CD14-positive monocyte (primary cell): ENCODE measurements at regions not wholly inside any gene's neighbourhood (a gene's known extent, or its start where the extent isn't known, plus 50 kb on each side); places are given as distances from the start of the nearest gene placed in this dataset.

ENCODE experiments used
- DNase-seq, 3 donors: peaks; one replicate each; pipeline ENCODE4 v3.0.0-alpha.2; 2011 to 2022
- H2AFZ ChIP-seq: 2 replicates; pipeline ENCODE4 v1.6.0; 2012; ENCODE audit warnings: mild to moderate bottlenecking, low read depth, low read length, inconsistent platforms; ENCODE audit not compliant: insufficient read depth, poor library complexity, severe bottlenecking
- H3K27ac ChIP-seq, 2 donors: 1 replicate in 1 of 2; 2 replicates in 1 of 2; pipeline ENCODE4 v1.5.1; 2012 to 2013; ENCODE audit warnings: low read length in 2 of 2, control low read depth in 1 of 2, inconsistent platforms in 1 of 2, low read depth in 1 of 2, mild to moderate bottlenecking in 1 of 2
- H3K27me3 ChIP-seq, 2 donors: one replicate each; pipeline versions ENCODE4 v1.6.0 to v1.6.1; 2011 to 2013; ENCODE audit warnings: low read length in 2 of 2; ENCODE audit not compliant: control insufficient read depth in 2 of 2, insufficient read depth in 2 of 2
- H3K36me3 ChIP-seq, 2 donors: replicated peaks in 1 of 2; 1 replicate in 1 of 2; 2 replicates in 1 of 2; pipeline versions ENCODE4 v1.5.1 to v1.6.1; 2012 to 2013; ENCODE audit warnings: low read length in 2 of 2, control low read depth in 1 of 2, inconsistent platforms in 1 of 2, mild to moderate bottlenecking in 1 of 2; ENCODE audit not compliant: insufficient read depth in 2 of 2, control insufficient read depth in 1 of 2
- H3K4me1 ChIP-seq, 2 donors: 1 replicate in 1 of 2; 2 replicates in 1 of 2; pipeline versions ENCODE4 v1.5.1 to v1.6.1; 2012 to 2013; ENCODE audit warnings: low read length in 2 of 2, control low read depth in 1 of 2, inconsistent platforms in 1 of 2, mild to moderate bottlenecking in 1 of 2, moderate library complexity in 1 of 2; ENCODE audit not compliant: insufficient read depth in 2 of 2, control insufficient read depth in 1 of 2
- H3K4me2 ChIP-seq: replicated peaks from 2 replicates; pipeline ENCODE3; 2012; ENCODE audit warnings: low read length, moderate library complexity, mild to moderate bottlenecking; ENCODE audit not compliant: poor library complexity, severe bottlenecking; ENCODE audit errors: extremely low read depth
- H3K4me3 ChIP-seq, 3 experiments: fragments of 200-600 bp in 1 of 3; sonication (generic) in 1 of 3; replicated peaks in 1 of 3; 1 replicate in 2 of 3; 2 replicates in 1 of 3; pipeline ENCODE4 v1.5.1; 2011 to 2013; ENCODE audit warnings: low read length in 3 of 3, mild to moderate bottlenecking in 3 of 3, control low read depth in 2 of 3, low read depth in 2 of 3, inconsistent platforms in 1 of 3, moderate library complexity in 1 of 3
- H3K79me2 ChIP-seq: 2 replicates; pipeline ENCODE4 v1.6.0; 2012; ENCODE audit warnings: mild to moderate bottlenecking, control low read depth, inconsistent platforms, low read length, moderate library complexity; ENCODE audit not compliant: insufficient read depth
- H3K9ac ChIP-seq: 2 replicates; pipeline ENCODE4 v1.6.0; 2017; ENCODE audit warnings: low read length, mild to moderate bottlenecking; ENCODE audit not compliant: insufficient read depth, poor library complexity, severe bottlenecking
- H3K9me3 ChIP-seq, 2 donors: replicated peaks in 1 of 2; 1 replicate in 1 of 2; 2 replicates in 1 of 2; pipeline versions ENCODE4 v1.5.1 to v1.6.1; 2012 to 2013; ENCODE audit warnings: low read length in 2 of 2, control low read depth in 1 of 2; ENCODE audit not compliant: control insufficient read depth in 1 of 2, insufficient read depth in 1 of 2
- H4K20me1 ChIP-seq: 2 replicates; pipeline ENCODE4 v1.6.0; 2012; ENCODE audit warnings: mild to moderate bottlenecking, low read length, control low read depth, moderate library complexity; ENCODE audit not compliant: insufficient read depth
- H3K27ac Mint-ChIP-seq, 7 donors: one replicate each; pipeline ENCODE4 v1.8.0; 2020; ENCODE audit warnings: mild to moderate bottlenecking in 7 of 7, mixed read lengths in 7 of 7, moderate library complexity in 6 of 7, inconsistent platforms in 2 of 7
- H3K27me3 Mint-ChIP-seq, 3 donors: one replicate each; pipeline ENCODE4 v1.8.0; 2021 to 2022; ENCODE audit warnings: low read depth in 3 of 3, mild to moderate bottlenecking in 3 of 3, mixed read lengths in 3 of 3, moderate library complexity in 3 of 3, inconsistent platforms in 1 of 3
- H3K36me3 Mint-ChIP-seq, 2 donors: one replicate each; pipeline ENCODE4 v1.8.0; 2020; ENCODE audit warnings: mixed read lengths in 2 of 2, inconsistent platforms in 1 of 2, mild to moderate bottlenecking in 1 of 2
- H3K4me1 Mint-ChIP-seq: one replicate; pipeline ENCODE4 v1.8.0; 2020; ENCODE audit warnings: mild to moderate bottlenecking, mixed read lengths
- H3K4me3 Mint-ChIP-seq, 2 donors: one replicate each; pipeline ENCODE4 v1.8.0; 2020; ENCODE audit warnings: mild to moderate bottlenecking in 2 of 2, mixed read lengths in 2 of 2, moderate library complexity in 1 of 2
- H3K9me3 Mint-ChIP-seq, 7 donors: one replicate each; pipeline ENCODE4 v1.8.0; 2020 to 2022; ENCODE audit warnings: mixed read lengths in 7 of 7, mild to moderate bottlenecking in 6 of 7, moderate library complexity in 6 of 7, inconsistent platforms in 2 of 7
- CTCF ChIP-seq: fragments of 200-600 bp; IDR thresholded peaks from one replicate; pipeline ENCODE4 v1.8.0; 2022; ENCODE audit warnings: antibody characterized with exemption, mild to moderate bottlenecking
- WGBS: methylation state at CpG from one replicate; pipeline ENCODE4 v1.1.5; 2013; ENCODE audit warnings: missing lambda C conversion rate; ENCODE audit not compliant: insufficient coverage; 5-methylcytosine and 5-hydroxymethylcytosine counted together
- intact Hi-C, 2 donors: fragments of 100-400 bp; cut with micrococcal nuclease; formaldehyde crosslinking; loops; one replicate each; pipeline versions ENCODE4 v1.15.0 to v1.15.1; 2023

GRCh38 chr5:20114526-20114925 is 126.5 kb upstream of the CDH18 start:
- H3K36me3 Mint-ChIP-seq: no peaks in the 10 kb centered on the region
- WGBS: no CpG with 5 or more reads among the region's 1 CpG
- no peak overlapping the region for H3K4me3 Mint-ChIP-seq
- H3K27ac Mint-ChIP-seq: no peak overlapping the region
- Histone ChIP-seq H3K9ac (no peak overlapping the region), H2AFZ (no peak overlapping the region), H3K9me3 (peaks cover 0 to 3% of the 10 kb centered on the region in 2 donors), H3K4me2 (no peak overlapping the region), H3K4me3 (no peak overlapping the region), H3K27ac (no peak overlapping the region), H3K4me1 (no peaks in the 10 kb centered on the region), H3K36me3 (no peaks in the 10 kb centered on the region), H4K20me1 (no peaks in the 10 kb centered on the region), H3K27me3 (no peaks in the 10 kb centered on the region), H3K79me2 (no peaks in the 10 kb centered on the region)
- DNase-seq: no peak
- H3K27me3 Mint-ChIP-seq: peaks cover 0 to 2% (median 0%) of the 10 kb centered on the region in 3 donors
- no peaks in the 10 kb centered on the region for H3K4me1 Mint-ChIP-seq
- TF ChIP-seq CTCF: no peak
- H3K9me3 Mint-ChIP-seq: peaks cover 0 to 2% (median 0%) of the 10 kb centered on the region in 7 donors
- intact Hi-C loops: no loop called here

- no peaks in the 10 kb centered on the region for H4K20me1 ChIP-seq
- H3K4me1 Mint-ChIP-seq: no peaks in the 10 kb centered on the region
- peaks cover 0 to 2% (median 0%) of the 10 kb centered on the region in 3 donors for H3K27me3 Mint-ChIP-seq
- no CpG with 5 or more reads among the region's 4 CpGs for whole genome bisulfite sequencing
- H3K79me2 ChIP-seq: no peaks in the 10 kb centered on the region
- H3K36me3 ChIP-seq: no peaks in the 10 kb centered on the region
- peaks cover 0 to 5% of the 10 kb centered on the region in 2 donors for H3K9me3 ChIP-seq
- H3K9ac ChIP-seq: no peak overlapping the region
- no peak overlapping the region for H3K4me2 ChIP-seq
- TF ChIP-seq CTCF: no peak
- no peak overlapping the region for H3K27ac Mint-ChIP-seq
- no peak overlapping the region for H3K4me3 ChIP-seq
- H2AFZ ChIP-seq: no peak overlapping the region
- no peak overlapping the region for H3K4me3 Mint-ChIP-seq
- no peaks in the 10 kb centered on the region for H3K36me3 Mint-ChIP-seq
- no peak for DNase-seq
- no peaks in the 10 kb centered on the region for H3K27me3 ChIP-seq
- intact Hi-C loops: no loop called here
- peaks cover 0 to 4% (median 0%) of the 10 kb centered on the region in 7 donors for H3K9me3 Mint-ChIP-seq
- H3K4me1 ChIP-seq: no peaks in the 10 kb centered on the region
- no peak overlapping the region for H3K27ac ChIP-seq
These were observed 125.9 kb upstream of the CDH18 start for GRCh38 chr5:20113931-20114330.
